ENCODE measurements at regions not wholly inside any gene's neighbourhood (a gene's known extent, or its start where the extent isn't known, plus 50 kb on each side); places are given as distances from the start of the nearest gene placed in this dataset.

DNA sequence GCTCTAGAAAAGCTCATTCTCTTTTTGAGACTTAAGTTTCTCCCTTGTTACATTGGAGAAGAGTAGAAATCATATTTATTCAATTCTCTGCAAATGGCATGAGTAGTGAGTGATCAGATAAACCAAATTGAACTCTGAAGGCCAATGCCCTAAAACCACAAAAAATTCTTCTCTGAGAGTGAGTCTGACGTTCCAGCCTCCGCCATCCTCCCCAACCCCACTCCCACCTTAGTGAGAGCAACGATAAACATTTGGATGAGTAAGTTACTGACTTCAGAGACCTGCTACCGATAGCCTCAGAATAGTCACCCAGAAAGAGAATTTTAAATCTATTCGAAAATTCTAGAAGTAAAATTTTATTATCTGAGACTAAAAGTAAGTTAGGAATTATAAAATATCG lies 94.6 kb downstream of the TFAP2A start:
- Histone ChIP-seq H3K9me3 (ENCODE audit: control insufficient read depth in 1 of 2, low read length in 2 of 2) (no peaks in the 10 kb centered on the region), H3K36me3 (ENCODE audit: insufficient read depth, low read length) (no peaks in the 10 kb centered on the region), H3K27ac (ENCODE audit: low read depth, low read length) (no peak overlapping the region), H3K4me3 (ENCODE audit: low read length in 2 of 2) (no peak overlapping the region), H3K27me3 (ENCODE audit: insufficient read depth, low read length) (no peaks in the 10 kb centered on the region), H3K4me1 (ENCODE audit: insufficient read depth, low read length) (no peaks in the 10 kb centered on the region)
- intact Hi-C loops (cut with micrococcal nuclease): no loop called here
- Mint-ChIP-seq H3K4me3 (no peak overlapping the region), H3K9me3 (peaks cover 0 to 7% (median 3%) of the 10 kb centered on the region in 8 donors), H3K4me1 (no peaks in the 10 kb centered on the region), H3K27me3 (peaks cover 0 to 1% of the 10 kb centered on the region in 2 donors), H3K36me3 (no peaks in the 10 kb centered on the region), H3K27ac (no peak overlapping the region)
- CTCF ChIA-PET (ENCODE audit: partially characterized antibody): no interaction called here
- POLR2A ChIA-PET (ENCODE audit: partially characterized antibody): no interaction called here
- no peak for DNase-seq

DNA sequence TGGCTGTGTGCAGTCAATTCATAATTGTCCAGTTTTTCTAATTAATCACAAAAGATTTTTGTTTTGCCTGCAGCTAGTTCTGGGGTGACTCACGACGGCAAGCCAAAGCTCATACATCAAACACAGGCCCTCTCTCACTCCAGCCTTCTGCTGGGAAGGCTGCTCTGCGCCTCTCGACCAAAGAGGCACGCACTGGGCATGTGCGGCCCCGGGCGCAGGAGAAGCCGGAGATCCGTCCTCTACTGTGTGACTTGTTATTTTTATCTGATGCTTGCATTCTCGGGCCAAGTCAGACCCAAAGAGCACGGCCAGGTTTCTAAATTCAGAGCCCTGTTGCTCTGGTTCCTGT lies 98.5 kb downstream of the TFAP2A start:
- no peak overlapping the region for H3K27ac Mint-ChIP-seq

GRCh38 chr6:10315658-10316372 lies 99.1 kb downstream of the TFAP2A start:
- H3K36me3 ChIP-seq (ENCODE audit: insufficient read depth, low read length): no peaks in the 10 kb centered on the region
- no peak overlapping the region for H3K27ac Mint-ChIP-seq
- ChIA-PET POLR2A (ENCODE audit: partially characterized antibody) (no interaction called here), CTCF (ENCODE audit: partially characterized antibody) (interaction anchor here (0.8 kb wide), 1 partner anchor 12 kb away, joined by 3 read pairs; no protein-coding TSS in a partner anchor)
- intact Hi-C loops (cut with micrococcal nuclease): no loop called here
- H3K36me3 Mint-ChIP-seq: no peaks in the 10 kb centered on the region
- no peaks in the 10 kb centered on the region for H3K4me1 ChIP-seq (ENCODE audit: insufficient read depth, low read length)
- no peak overlapping the region for H3K4me3 ChIP-seq (ENCODE audit: low read length in 2 of 2)
- peaks cover 0 to 1% of the 10 kb centered on the region in 2 donors for H3K27me3 Mint-ChIP-seq
- H3K27me3 ChIP-seq (ENCODE audit: insufficient read depth, low read length): no peaks in the 10 kb centered on the region
- H3K9me3 Mint-ChIP-seq: peaks cover 0 to 7% (median 3%) of the 10 kb centered on the region in 8 donors
- no peak overlapping the region for H3K4me3 Mint-ChIP-seq
- no peaks in the 10 kb centered on the region for H3K4me1 Mint-ChIP-seq
- no peak for DNase-seq
- H3K27ac ChIP-seq (ENCODE audit: low read depth, low read length): no peak overlapping the region
- no peaks in the 10 kb centered on the region for H3K9me3 ChIP-seq (ENCODE audit: control insufficient read depth in 1 of 2, low read length in 2 of 2)

More for the DNA sequence above, 98.5 kb downstream of the TFAP2A start:
- peaks cover 0 to 1% of the 10 kb centered on the region in 2 donors for H3K27me3 Mint-ChIP-seq
- Histone ChIP-seq H3K27ac (ENCODE audit: low read depth, low read length) (no peak overlapping the region), H3K36me3 (ENCODE audit: insufficient read depth, low read length) (no peaks in the 10 kb centered on the region), H3K9me3 (ENCODE audit: control insufficient read depth in 1 of 2, low read length in 2 of 2) (no peaks in the 10 kb centered on the region), H3K4me3 (ENCODE audit: low read length in 2 of 2) (no peak overlapping the region), H3K4me1 (ENCODE audit: insufficient read depth, low read length) (no peaks in the 10 kb centered on the region), H3K27me3 (ENCODE audit: insufficient read depth, low read length) (no peaks in the 10 kb centered on the region)
- peaks cover 0 to 7% (median 3%) of the 10 kb centered on the region in 8 donors for H3K9me3 Mint-ChIP-seq
- H3K36me3 Mint-ChIP-seq: no peaks in the 10 kb centered on the region
- no peak overlapping the region for H3K4me3 Mint-ChIP-seq
- no peaks in the 10 kb centered on the region for H3K4me1 Mint-ChIP-seq
- CTCF ChIA-PET (ENCODE audit: partially characterized antibody): interaction anchor here (0.8 kb wide), 1 partner anchor 13 kb away, joined by 3 read pairs; no protein-coding TSS in a partner anchor
- intact Hi-C loops (cut with micrococcal nuclease): no loop called here
- POLR2A ChIA-PET (ENCODE audit: partially characterized antibody): no interaction called here
- DNase-seq: no peak

- intact Hi-C loops (cut with micrococcal nuclease): no loop called here
- H3K27me3 Mint-ChIP-seq: peaks cover 0 to 1% of the 10 kb centered on the region in 2 donors
- Histone ChIP-seq H3K27me3 (ENCODE audit: insufficient read depth, low read length) (no peaks in the 10 kb centered on the region), H3K9me3 (ENCODE audit: control insufficient read depth in 1 of 2, low read length in 2 of 2) (no peaks in the 10 kb centered on the region), H3K36me3 (ENCODE audit: insufficient read depth, low read length) (no peaks in the 10 kb centered on the region), H3K27ac (ENCODE audit: low read depth, low read length) (no peak overlapping the region), H3K4me3 (ENCODE audit: low read length in 2 of 2) (no peak overlapping the region), H3K4me1 (ENCODE audit: insufficient read depth, low read length) (no peaks in the 10 kb centered on the region)
- no peak overlapping the region for H3K4me3 Mint-ChIP-seq
- no peak for DNase-seq
- peaks cover 0 to 6% (median 3%) of the 10 kb centered on the region in 8 donors for H3K9me3 Mint-ChIP-seq
- POLR2A ChIA-PET (ENCODE audit: partially characterized antibody): no interaction called here
- H3K27ac Mint-ChIP-seq: no peak overlapping the region
- H3K36me3 Mint-ChIP-seq: no peaks in the 10 kb centered on the region
- CTCF ChIA-PET (ENCODE audit: partially characterized antibody): no interaction called here
- H3K4me1 Mint-ChIP-seq: no peaks in the 10 kb centered on the region
Observed at GRCh38 chr6:10315034-10315433, 99.8 kb downstream of the TFAP2A start.

DNA sequence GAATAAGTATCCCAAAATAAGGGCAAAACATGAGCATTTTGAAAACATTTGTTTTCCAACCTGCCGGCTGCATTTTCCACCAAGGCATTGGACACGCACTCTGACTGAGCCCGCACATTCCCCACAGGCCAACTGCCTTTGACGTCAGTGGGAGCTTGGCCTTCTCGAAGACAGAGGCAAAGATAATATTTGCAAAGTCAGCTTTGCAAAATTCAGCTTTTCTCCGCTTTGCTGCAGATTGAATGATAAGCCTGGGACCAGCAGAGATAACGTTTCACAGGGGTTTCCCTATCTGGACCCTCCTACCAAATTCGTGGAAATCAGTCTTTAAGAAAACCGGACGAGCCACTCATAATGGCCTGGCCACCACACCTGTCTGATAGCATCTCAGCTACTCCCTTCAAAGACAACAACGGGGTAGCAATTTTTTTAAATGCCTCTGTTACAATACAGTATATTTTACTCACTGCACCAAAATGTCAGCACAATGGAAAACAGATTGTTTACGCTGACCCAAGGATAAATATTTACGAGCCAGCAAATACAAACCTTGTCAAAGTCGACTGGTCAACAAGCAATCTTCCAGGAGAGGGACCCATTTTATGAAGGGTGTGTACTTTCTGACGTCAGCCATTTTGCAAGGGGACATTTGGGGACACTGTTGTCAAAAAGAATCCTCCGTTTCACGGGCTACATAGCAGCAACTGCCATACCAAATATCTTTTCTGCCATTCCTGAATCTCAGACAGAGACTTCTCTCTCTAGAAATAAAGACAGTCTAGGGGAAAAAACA lies 100.5 kb downstream of the TFAP2A start:
- ChIA-PET POLR2A (ENCODE audit: partially characterized antibody) (no interaction called here), CTCF (ENCODE audit: partially characterized antibody) (no interaction called here)
- Mint-ChIP-seq H3K4me3 (no peak overlapping the region), H3K4me1 (no peaks in the 10 kb centered on the region), H3K27ac (no peak overlapping the region), H3K36me3 (no peaks in the 10 kb centered on the region), H3K27me3 (peaks cover 0 to 1% of the 10 kb centered on the region in 2 donors), H3K9me3 (peaks cover 0 to 6% (median 3%) of the 10 kb centered on the region in 8 donors)
- DNase-seq: no peak
- no peak overlapping the region for H3K4me3 ChIP-seq (ENCODE audit: low read length in 2 of 2)
- H3K9me3 ChIP-seq (ENCODE audit: control insufficient read depth in 1 of 2, low read length in 2 of 2): no peaks in the 10 kb centered on the region
- no peaks in the 10 kb centered on the region for H3K36me3 ChIP-seq (ENCODE audit: insufficient read depth, low read length)
- intact Hi-C loops (cut with micrococcal nuclease): no loop called here
- H3K4me1 ChIP-seq (ENCODE audit: insufficient read depth, low read length): no peaks in the 10 kb centered on the region
- H3K27me3 ChIP-seq (ENCODE audit: insufficient read depth, low read length): no peaks in the 10 kb centered on the region
- no peak overlapping the region for H3K27ac ChIP-seq (ENCODE audit: low read depth, low read length)

- Histone ChIP-seq H3K27me3 (ENCODE audit: insufficient read depth, low read length) (no peaks in the 10 kb centered on the region), H3K4me1 (ENCODE audit: insufficient read depth, low read length) (no peaks in the 10 kb centered on the region), H3K27ac (ENCODE audit: low read depth, low read length) (no peak overlapping the region), H3K36me3 (ENCODE audit: insufficient read depth, low read length) (no peaks in the 10 kb centered on the region), H3K4me3 (ENCODE audit: low read length in 2 of 2) (no peak overlapping the region), H3K9me3 (ENCODE audit: control insufficient read depth in 1 of 2, low read length in 2 of 2) (no peaks in the 10 kb centered on the region)
- Mint-ChIP-seq H3K27ac (no peak overlapping the region), H3K36me3 (no peaks in the 10 kb centered on the region), H3K27me3 (peaks cover 0 to 1% of the 10 kb centered on the region in 2 donors), H3K4me1 (no peaks in the 10 kb centered on the region), H3K4me3 (no peak overlapping the region), H3K9me3 (peaks cover 0 to 5% (median 1%) of the 10 kb centered on the region in 8 donors)
- ChIA-PET POLR2A (ENCODE audit: partially characterized antibody) (no interaction called here), CTCF (ENCODE audit: partially characterized antibody) (no interaction called here)
- no peak for DNase-seq
- intact Hi-C loops (cut with micrococcal nuclease): no loop called here
Observed at GRCh38 chr6:10313799-10314162, 101.1 kb downstream of the TFAP2A start.

GRCh38 chr6:10312445-10312844 lies 102.4 kb downstream of the TFAP2A start:
- no peak overlapping the region for H3K27ac ChIP-seq (ENCODE audit: low read depth, low read length)
- no peak overlapping the region for H3K4me3 ChIP-seq (ENCODE audit: low read length in 2 of 2)
- no peaks in the 10 kb centered on the region for H3K36me3 Mint-ChIP-seq
- H3K27me3 Mint-ChIP-seq: no peaks in the 10 kb centered on the region
- no peaks in the 10 kb centered on the region for H3K27me3 ChIP-seq (ENCODE audit: insufficient read depth, low read length)
- CTCF ChIA-PET (ENCODE audit: partially characterized antibody): no interaction called here
- no peaks in the 10 kb centered on the region for H3K9me3 ChIP-seq (ENCODE audit: control insufficient read depth in 1 of 2, low read length in 2 of 2)
- intact Hi-C loops (cut with micrococcal nuclease): no loop called here
- POLR2A ChIA-PET (ENCODE audit: partially characterized antibody): no interaction called here
- H3K36me3 ChIP-seq (ENCODE audit: insufficient read depth, low read length): no peaks in the 10 kb centered on the region
- H3K27ac Mint-ChIP-seq: no peak overlapping the region
- H3K9me3 Mint-ChIP-seq: no peaks in the 10 kb centered on the region
- no peak overlapping the region for H3K4me3 Mint-ChIP-seq
- H3K4me1 ChIP-seq (ENCODE audit: insufficient read depth, low read length): no peaks in the 10 kb centered on the region
- H3K4me1 Mint-ChIP-seq: no peaks in the 10 kb centered on the region
- DNase-seq: no peak
